Muscle of leg (tissue), 3 donors: ENCODE measurements at regions not wholly inside any gene's neighbourhood (a gene's known extent, or its start where the extent isn't known, plus 50 kb on each side); places are given as distances from the start of the nearest gene placed in this dataset.

Source experiments
- DNase-seq: peaks from one replicate; pipeline ENCODE4 v3.0.0; 2013
- H3K27ac ChIP-seq: one replicate; pipeline ENCODE4 v1.5.1; 2013; ENCODE audit warnings: mild to moderate bottlenecking, low read length, control low read depth
- H3K27me3 ChIP-seq: one replicate; pipeline ENCODE4 v1.6.1; 2013; ENCODE audit warnings: low read length; ENCODE audit not compliant: control insufficient read depth, insufficient read depth
- H3K36me3 ChIP-seq: one replicate; pipeline ENCODE4 v1.6.1; 2013; ENCODE audit warnings: low read length; ENCODE audit not compliant: control insufficient read depth, insufficient read depth
- H3K4me1 ChIP-seq: one replicate; pipeline ENCODE4 v1.6.1; 2013; ENCODE audit warnings: low read length; ENCODE audit not compliant: control insufficient read depth, insufficient read depth
- H3K4me3 ChIP-seq: one replicate; pipeline ENCODE4 v1.5.1; 2013; ENCODE audit warnings: low read length, control low read depth
- H3K9me3 ChIP-seq: replicated peaks from 2 replicates; pipeline ENCODE4 v1.6.1; 2013; ENCODE audit warnings: low read depth, low read length; ENCODE audit not compliant: control insufficient read depth
- WGBS: methylation state at CpG from one replicate; pipeline ENCODE4 v1.1.5; 2013; ENCODE audit warnings: missing lambda C conversion rate; ENCODE audit not compliant: insufficient coverage; 5-methylcytosine and 5-hydroxymethylcytosine counted together

DNA sequence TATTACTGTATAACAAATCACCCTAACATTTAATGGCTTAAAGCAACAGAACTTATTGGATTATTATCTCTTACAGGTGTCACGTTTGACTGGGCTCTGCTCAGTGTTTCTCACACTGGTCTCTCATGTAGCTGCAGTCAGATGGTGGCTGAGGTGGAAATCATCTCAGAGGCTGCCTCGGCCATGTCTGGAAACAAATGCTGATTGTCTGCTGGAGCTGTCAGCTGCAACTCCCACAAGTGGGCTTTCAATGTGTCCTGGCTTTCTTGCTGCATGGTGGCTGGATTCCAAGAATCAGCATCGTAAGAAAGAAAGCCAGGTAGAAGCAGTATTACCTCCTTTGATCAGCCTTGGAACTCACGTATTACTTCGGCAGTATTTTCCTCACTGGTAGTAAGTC lies 277.6 kb downstream of the SPANXN1 start:
- H3K9me3 ChIP-seq = peaks cover 4% of the 10 kb centered on the region
- WGBS = 55% methylated on average over 3 of the region's 5 CpGs
- DNase-seq = no peak
- H3K36me3 ChIP-seq = no peaks in the 10 kb centered on the region
- no peak overlapping the region for H3K4me3 ChIP-seq
- H3K27me3 ChIP-seq = no peaks in the 10 kb centered on the region
- H3K27ac ChIP-seq = no peak overlapping the region
- H3K4me1 ChIP-seq = no peaks in the 10 kb centered on the region

GRCh38 chrX:145532176-145532780 lies 285.0 kb downstream of the SPANXN1 start:
- H3K4me3 ChIP-seq = no peak overlapping the region
- DNase-seq = no peak
- peaks cover under 1% of the 10 kb centered on the region for H3K9me3 ChIP-seq
- no peaks in the 10 kb centered on the region for H3K4me1 ChIP-seq
- no peak overlapping the region for H3K27ac ChIP-seq
- WGBS = no CpG with 5 or more reads among the region's 4 CpGs
- H3K27me3 ChIP-seq = no peaks in the 10 kb centered on the region
- H3K36me3 ChIP-seq = no peaks in the 10 kb centered on the region

GRCh38 chrX:145533534-145533933 lies 284.1 kb upstream of the SLITRK2 start:
- WGBS = 71% methylated on average over 2 of the region's 3 CpGs
- Histone ChIP-seq H3K9me3 (peaks cover 2% of the 10 kb centered on the region), H3K36me3 (no peaks in the 10 kb centered on the region), H3K27ac (no peak overlapping the region), H3K27me3 (no peaks in the 10 kb centered on the region), H3K4me1 (no peaks in the 10 kb centered on the region), H3K4me3 (no peak overlapping the region)
- DNase-seq = no peak

DNA sequence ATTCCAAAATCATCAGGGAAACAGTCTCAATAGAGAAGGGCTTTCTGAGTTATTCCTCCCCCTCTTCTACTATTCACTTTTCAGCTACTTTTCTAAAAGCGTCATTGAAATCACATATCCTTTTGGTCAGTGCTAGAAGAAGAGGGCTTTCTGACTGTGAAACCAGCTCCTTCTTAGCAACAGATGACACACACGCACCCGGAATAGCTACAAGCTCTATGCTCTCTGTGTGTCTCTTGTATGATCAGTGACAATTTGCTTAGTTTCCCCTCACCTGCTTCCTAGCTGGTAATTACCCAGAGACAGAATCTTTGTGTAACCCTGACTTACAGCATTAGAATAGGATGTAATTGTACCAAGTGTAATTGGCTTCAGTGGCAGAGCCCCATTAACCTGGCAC lies 268.1 kb upstream of the SLITRK2 start:
- no peak overlapping the region for H3K4me3 ChIP-seq
- H3K36me3 ChIP-seq = no peaks in the 10 kb centered on the region
- H3K27ac ChIP-seq = no peak overlapping the region
- no CpG with 5 or more reads among the region's 3 CpGs for WGBS
- H3K27me3 ChIP-seq = peaks cover under 1% of the 10 kb centered on the region
- H3K9me3 ChIP-seq = peaks cover 3% of the 10 kb centered on the region
- no peaks in the 10 kb centered on the region for H3K4me1 ChIP-seq
- DNase-seq = no peak

DNA sequence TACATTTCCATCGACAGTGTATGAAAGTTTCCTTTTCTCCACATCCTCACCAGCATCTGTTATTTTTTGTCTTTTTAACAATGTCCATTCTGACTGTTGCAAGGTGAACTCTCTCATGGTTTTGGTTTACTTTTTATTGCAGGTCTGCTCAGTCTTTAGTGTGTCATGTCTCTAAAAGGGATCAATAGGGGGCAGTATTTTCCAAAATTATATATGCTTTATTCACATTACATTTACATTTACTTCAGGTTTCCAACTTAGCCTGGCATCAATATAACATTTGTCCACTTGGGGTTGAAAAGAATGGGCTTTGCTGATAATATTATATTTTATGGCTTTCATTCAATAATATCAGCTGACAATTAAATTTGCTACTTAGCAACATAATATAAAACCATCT lies 265.0 kb upstream of the SLITRK2 start:
- no peaks in the 10 kb centered on the region for H3K4me1 ChIP-seq
- H3K36me3 ChIP-seq = no peaks in the 10 kb centered on the region
- H3K27ac ChIP-seq = no peak overlapping the region
- no peak overlapping the region for H3K4me3 ChIP-seq
- DNase-seq = no peak
- no CpG with 5 or more reads among the region's 1 CpG for WGBS
- H3K9me3 ChIP-seq = peaks cover 5% of the 10 kb centered on the region
- peaks cover 3% of the 10 kb centered on the region for H3K27me3 ChIP-seq

- DNase-seq = no peak
- WGBS = 49% methylated on average over 3 of the region's 4 CpGs
- Histone ChIP-seq H3K27ac (no peak overlapping the region), H3K4me3 (no peak overlapping the region), H3K36me3 (no peaks in the 10 kb centered on the region), H3K9me3 (peaks cover 5% of the 10 kb centered on the region), H3K27me3 (peaks cover 3% of the 10 kb centered on the region), H3K4me1 (no peaks in the 10 kb centered on the region)
Measured at GRCh38 chrX:145553702-145554101, 263.9 kb upstream of the SLITRK2 start.

DNA sequence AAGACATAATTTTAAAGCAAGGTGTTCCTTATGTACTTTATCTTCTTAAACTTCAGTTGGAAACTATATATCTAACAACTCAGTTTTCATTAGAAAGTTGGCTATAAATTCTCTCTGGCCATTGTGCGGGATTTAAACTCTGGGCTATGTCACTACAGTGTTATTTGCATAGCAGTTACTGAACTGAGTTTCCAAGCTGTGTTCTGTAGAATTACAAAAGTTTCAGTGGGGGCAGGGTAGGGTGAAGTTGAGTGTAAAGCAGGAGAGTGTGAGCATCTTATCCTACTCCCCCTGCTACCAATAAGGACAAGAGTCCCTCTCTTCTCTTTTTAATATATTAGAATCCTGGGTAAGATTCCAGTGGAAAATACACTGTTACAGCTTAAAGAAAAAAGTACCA lies 254.5 kb upstream of the SLITRK2 start:
- Histone ChIP-seq H3K27me3 (no peaks in the 10 kb centered on the region), H3K9me3 (peaks cover 2% of the 10 kb centered on the region), H3K36me3 (no peaks in the 10 kb centered on the region), H3K4me3 (no peak overlapping the region), H3K27ac (no peak overlapping the region), H3K4me1 (no peaks in the 10 kb centered on the region)
- no peak for DNase-seq
- no CpG with 5 or more reads among the region's 1 CpG for WGBS

DNA sequence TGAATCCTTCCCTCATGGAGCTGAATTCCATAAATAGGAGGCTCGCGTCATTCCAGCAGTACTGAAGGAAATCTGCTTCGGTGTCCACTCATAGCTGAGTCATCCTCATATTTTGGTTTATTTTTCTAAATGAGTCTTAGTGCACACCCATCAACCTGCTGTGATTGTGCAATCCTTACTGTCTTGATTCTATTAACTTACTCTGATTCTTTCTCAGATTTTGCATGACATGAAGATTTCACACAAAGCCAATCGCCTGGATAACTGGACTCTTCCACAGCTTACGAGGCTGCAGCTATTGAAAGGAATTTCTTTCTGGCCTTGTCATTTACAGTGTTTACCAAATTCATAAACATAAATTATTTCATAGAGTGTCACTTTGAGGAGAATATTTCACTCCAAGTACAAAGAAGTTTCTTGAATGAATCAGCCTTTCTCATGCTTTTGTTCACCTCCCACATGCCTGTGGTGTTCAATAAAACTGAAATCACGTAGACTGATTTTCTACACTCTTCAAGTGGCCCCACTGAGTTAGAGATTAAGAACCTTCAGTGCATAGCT lies 207.6 kb upstream of the SLITRK2 start:
- Histone ChIP-seq H3K27ac (no peak overlapping the region), H3K4me1 (no peaks in the 10 kb centered on the region), H3K36me3 (no peaks in the 10 kb centered on the region), H3K4me3 (no peak overlapping the region), H3K9me3 (no peaks in the 10 kb centered on the region), H3K27me3 (no peaks in the 10 kb centered on the region)
- WGBS = 67% methylated on average over 1 of the region's 6 CpGs
- DNase-seq = no peak

DNA sequence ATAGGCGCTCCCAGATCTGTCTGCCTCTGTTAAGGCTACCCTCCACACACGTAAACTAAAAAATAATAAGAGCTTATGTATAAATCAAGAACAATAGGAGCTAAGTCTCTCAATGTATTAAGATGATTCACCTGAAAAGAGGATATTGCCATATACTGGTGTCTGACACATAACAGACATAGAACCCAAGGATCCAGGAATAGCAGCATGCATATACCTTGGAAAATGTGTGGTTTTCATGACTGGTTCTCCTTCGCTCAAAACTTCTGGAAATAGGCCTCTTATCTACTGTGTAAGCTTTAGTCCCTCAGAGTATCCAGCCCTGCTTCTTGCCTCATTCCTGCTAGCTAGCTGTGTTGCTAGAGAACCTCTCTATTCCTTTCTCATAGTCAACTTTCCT lies 203.7 kb upstream of the SLITRK2 start:
- no peak for DNase-seq
- no peaks in the 10 kb centered on the region for H3K4me1 ChIP-seq
- no peaks in the 10 kb centered on the region for H3K9me3 ChIP-seq
- WGBS = 86% methylated on average over 1 of the region's 3 CpGs
- H3K4me3 ChIP-seq = no peak overlapping the region
- no peak overlapping the region for H3K27ac ChIP-seq
- no peaks in the 10 kb centered on the region for H3K27me3 ChIP-seq
- no peaks in the 10 kb centered on the region for H3K36me3 ChIP-seq

DNA sequence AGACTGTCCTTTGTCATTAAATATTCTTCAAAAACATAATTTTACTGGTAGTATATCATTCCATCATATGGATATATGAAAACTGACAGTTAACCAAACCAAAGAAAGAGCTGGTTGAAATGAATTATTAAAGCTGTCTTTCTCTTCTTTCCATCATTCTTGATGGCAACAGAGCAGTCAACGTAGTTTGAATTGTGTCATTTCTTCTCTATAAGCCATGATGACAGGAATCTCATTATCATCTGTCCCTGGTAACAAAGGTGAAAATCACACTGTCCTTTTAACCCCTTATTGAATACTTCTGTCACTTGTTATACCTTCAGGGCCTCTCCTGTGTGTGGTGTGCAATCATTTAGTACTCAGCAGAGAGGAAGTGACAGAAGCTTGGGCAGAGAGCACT lies 197.0 kb upstream of the SLITRK2 start:
- Histone ChIP-seq H3K4me3 (no peak overlapping the region), H3K4me1 (no peaks in the 10 kb centered on the region), H3K9me3 (no peaks in the 10 kb centered on the region), H3K27ac (no peak overlapping the region), H3K36me3 (no peaks in the 10 kb centered on the region), H3K27me3 (no peaks in the 10 kb centered on the region)
- no peak for DNase-seq
- WGBS = no CpG with 5 or more reads among the region's 1 CpG

DNA sequence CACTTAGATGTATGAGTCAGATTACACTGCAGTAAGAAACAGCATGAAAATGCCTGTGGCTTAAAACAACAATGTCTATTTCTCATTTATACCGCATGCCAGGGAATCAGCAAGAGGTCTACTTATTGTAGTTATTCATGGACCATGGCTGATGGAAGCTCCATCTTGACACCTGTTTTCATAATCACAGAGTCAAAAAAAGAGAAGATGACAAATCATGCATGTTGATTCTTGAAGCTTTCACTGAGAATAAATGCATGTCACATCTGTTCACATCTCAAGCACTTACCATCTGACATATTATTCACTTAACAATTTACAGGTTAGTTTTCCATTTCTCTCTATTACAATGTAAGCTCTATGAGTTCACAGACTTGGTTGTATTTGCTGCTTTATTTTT lies 194.2 kb upstream of the SLITRK2 start:
- no peaks in the 10 kb centered on the region for H3K9me3 ChIP-seq
- no peak overlapping the region for H3K4me3 ChIP-seq
- no peaks in the 10 kb centered on the region for H3K27me3 ChIP-seq
- DNase-seq = no peak
- no CpG with 5 or more reads among the region's 1 CpG for WGBS
- H3K27ac ChIP-seq = no peak overlapping the region
- H3K4me1 ChIP-seq = no peaks in the 10 kb centered on the region
- no peaks in the 10 kb centered on the region for H3K36me3 ChIP-seq
